Neural cell (in vitro differentiated cells): ENCODE measurements at regions not wholly inside any gene's neighbourhood (a gene's known extent, or its start where the extent isn't known, plus 50 kb on each side); places are given as distances from the start of the nearest gene placed in this dataset.

ENCODE experiments used
- MXI1 ChIP-seq: fragments of 450-650 bp; conservative IDR thresholded peaks from 2 replicates; pipeline ENCODE4 v1.6.1; 2014; ENCODE audit warnings: antibody characterized with exemption, mild to moderate bottlenecking; ENCODE audit not compliant: poor library complexity, severe bottlenecking
- POLR2AphosphoS5 ChIP-seq: IDR thresholded peaks from 2 replicates; pipeline ENCODE4 v1.6.1; 2012
- TAF1 ChIP-seq: IDR thresholded peaks from 2 replicates; pipeline ENCODE4 v1.6.1; 2012; ENCODE audit warnings: low read depth
- TF ChIP-seq, protein P1 (sequence below): fragments of 450-650 bp; IDR thresholded peaks from 2 replicates; pipeline ENCODE4 v1.5.1; 2014; ENCODE audit warnings: antibody characterized with exemption, mild to moderate bottlenecking, moderate library complexity; ENCODE audit not compliant: poor library complexity, severe bottlenecking
- TF ChIP-seq, protein P2 (sequence below): IDR thresholded peaks from 2 replicates; pipeline ENCODE4 v1.6.1; 2012; ENCODE audit warnings: borderline replicate concordance

DNA sequence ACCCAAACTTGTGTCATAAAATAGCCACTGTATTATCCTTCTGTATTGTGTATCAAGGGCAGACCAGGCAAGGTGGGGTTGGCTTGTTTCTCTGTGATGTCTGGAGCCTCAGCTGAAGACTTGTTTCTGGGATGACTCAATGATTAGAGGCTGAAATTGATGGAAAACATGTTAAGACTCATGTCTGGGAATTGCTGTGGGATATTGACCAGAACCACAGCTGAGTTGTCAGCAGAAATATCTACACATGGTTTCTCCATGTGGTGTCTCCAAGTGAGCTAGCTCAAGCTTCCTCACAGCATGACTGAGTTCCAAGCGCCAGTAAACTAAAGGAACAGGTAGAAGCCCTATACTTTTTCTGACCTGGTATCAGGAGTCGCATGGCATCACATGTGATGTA, 128.5 kb upstream of the SYNDIG1 start:
- TF ChIP-seq, protein P1, sequence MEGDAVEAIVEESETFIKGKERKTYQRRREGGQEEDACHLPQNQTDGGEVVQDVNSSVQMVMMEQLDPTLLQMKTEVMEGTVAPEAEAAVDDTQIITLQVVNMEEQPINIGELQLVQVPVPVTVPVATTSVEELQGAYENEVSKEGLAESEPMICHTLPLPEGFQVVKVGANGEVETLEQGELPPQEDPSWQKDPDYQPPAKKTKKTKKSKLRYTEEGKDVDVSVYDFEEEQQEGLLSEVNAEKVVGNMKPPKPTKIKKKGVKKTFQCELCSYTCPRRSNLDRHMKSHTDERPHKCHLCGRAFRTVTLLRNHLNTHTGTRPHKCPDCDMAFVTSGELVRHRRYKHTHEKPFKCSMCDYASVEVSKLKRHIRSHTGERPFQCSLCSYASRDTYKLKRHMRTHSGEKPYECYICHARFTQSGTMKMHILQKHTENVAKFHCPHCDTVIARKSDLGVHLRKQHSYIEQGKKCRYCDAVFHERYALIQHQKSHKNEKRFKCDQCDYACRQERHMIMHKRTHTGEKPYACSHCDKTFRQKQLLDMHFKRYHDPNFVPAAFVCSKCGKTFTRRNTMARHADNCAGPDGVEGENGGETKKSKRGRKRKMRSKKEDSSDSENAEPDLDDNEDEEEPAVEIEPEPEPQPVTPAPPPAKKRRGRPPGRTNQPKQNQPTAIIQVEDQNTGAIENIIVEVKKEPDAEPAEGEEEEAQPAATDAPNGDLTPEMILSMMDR = no peak
- TF ChIP-seq POLR2AphosphoS5 (no peak), MXI1 (no peak), TAF1 (no peak)
- TF ChIP-seq, protein P2, sequence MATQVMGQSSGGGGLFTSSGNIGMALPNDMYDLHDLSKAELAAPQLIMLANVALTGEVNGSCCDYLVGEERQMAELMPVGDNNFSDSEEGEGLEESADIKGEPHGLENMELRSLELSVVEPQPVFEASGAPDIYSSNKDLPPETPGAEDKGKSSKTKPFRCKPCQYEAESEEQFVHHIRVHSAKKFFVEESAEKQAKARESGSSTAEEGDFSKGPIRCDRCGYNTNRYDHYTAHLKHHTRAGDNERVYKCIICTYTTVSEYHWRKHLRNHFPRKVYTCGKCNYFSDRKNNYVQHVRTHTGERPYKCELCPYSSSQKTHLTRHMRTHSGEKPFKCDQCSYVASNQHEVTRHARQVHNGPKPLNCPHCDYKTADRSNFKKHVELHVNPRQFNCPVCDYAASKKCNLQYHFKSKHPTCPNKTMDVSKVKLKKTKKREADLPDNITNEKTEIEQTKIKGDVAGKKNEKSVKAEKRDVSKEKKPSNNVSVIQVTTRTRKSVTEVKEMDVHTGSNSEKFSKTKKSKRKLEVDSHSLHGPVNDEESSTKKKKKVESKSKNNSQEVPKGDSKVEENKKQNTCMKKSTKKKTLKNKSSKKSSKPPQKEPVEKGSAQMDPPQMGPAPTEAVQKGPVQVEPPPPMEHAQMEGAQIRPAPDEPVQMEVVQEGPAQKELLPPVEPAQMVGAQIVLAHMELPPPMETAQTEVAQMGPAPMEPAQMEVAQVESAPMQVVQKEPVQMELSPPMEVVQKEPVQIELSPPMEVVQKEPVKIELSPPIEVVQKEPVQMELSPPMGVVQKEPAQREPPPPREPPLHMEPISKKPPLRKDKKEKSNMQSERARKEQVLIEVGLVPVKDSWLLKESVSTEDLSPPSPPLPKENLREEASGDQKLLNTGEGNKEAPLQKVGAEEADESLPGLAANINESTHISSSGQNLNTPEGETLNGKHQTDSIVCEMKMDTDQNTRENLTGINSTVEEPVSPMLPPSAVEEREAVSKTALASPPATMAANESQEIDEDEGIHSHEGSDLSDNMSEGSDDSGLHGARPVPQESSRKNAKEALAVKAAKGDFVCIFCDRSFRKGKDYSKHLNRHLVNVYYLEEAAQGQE = no peak
